ENCODE measurements at regions not wholly inside any gene's neighbourhood (a gene's known extent, or its start where the extent isn't known, plus 50 kb on each side); places are given as distances from the start of the nearest gene placed in this dataset.

- intact Hi-C loops (cut with micrococcal nuclease) = no loop called here
- Mint-ChIP-seq H3K27me3 (ENCODE audit: insufficient read depth, unreplicated experiment) (no peaks in the 10 kb centered on the region), H3K9me3 (ENCODE audit: unreplicated experiment) (peaks cover 20% of the 10 kb centered on the region), H3K27ac (ENCODE audit: low read depth, unreplicated experiment) (no peak overlapping the region), H3K36me3 (ENCODE audit: insufficient read depth, unreplicated experiment) (peaks cover 6% of the 10 kb centered on the region), H3K4me3 (ENCODE audit: unreplicated experiment) (no peak overlapping the region), H3K4me1 (ENCODE audit: insufficient read depth, unreplicated experiment) (no peaks in the 10 kb centered on the region)
- no TSS peak for BruUV-seq (replicated peaks)
- no peak for DNase-seq (ENCODE audit: unreplicated experiment)
- no peak for TF ChIP-seq CTCF (IDR thresholded peaks at IDR 0.05; ENCODE audit: unreplicated experiment)
- CTCF ChIA-PET = no interaction called here
- POLR2A ChIA-PET = no interaction called here
Measured at GRCh38 chr10:130370721-130371120, 234.5 kb downstream of the GLRX3 start.

GRCh38 chr10:130371156-130371555 is 235.0 kb downstream of the GLRX3 start:
- Mint-ChIP-seq H3K4me1 (ENCODE audit: insufficient read depth, unreplicated experiment) (no peaks in the 10 kb centered on the region), H3K4me3 (ENCODE audit: unreplicated experiment) (no peak overlapping the region), H3K9me3 (ENCODE audit: unreplicated experiment) (peaks cover 25% of the 10 kb centered on the region), H3K27me3 (ENCODE audit: insufficient read depth, unreplicated experiment) (no peaks in the 10 kb centered on the region), H3K27ac (ENCODE audit: low read depth, unreplicated experiment) (no peak overlapping the region), H3K36me3 (ENCODE audit: insufficient read depth, unreplicated experiment) (peaks cover 6% of the 10 kb centered on the region)
- intact Hi-C loops (cut with micrococcal nuclease) = no loop called here
- no TSS peak for BruUV-seq (replicated peaks)
- ChIA-PET CTCF (no interaction called here), POLR2A (no interaction called here)
- DNase-seq (ENCODE audit: unreplicated experiment) = no peak
- TF ChIP-seq CTCF (IDR thresholded peaks at IDR 0.05; ENCODE audit: unreplicated experiment) = no peak

GRCh38 chr10:130371666-130372065 is 235.5 kb downstream of the GLRX3 start:
- H3K27ac Mint-ChIP-seq (ENCODE audit: low read depth, unreplicated experiment) = no peak overlapping the region
- peaks cover 6% of the 10 kb centered on the region for H3K36me3 Mint-ChIP-seq (ENCODE audit: insufficient read depth, unreplicated experiment)
- H3K27me3 Mint-ChIP-seq (ENCODE audit: insufficient read depth, unreplicated experiment) = no peaks in the 10 kb centered on the region
- ChIA-PET POLR2A (no interaction called here), CTCF (no interaction called here)
- no peak overlapping the region for H3K4me3 Mint-ChIP-seq (ENCODE audit: unreplicated experiment)
- peaks cover 27% of the 10 kb centered on the region for H3K9me3 Mint-ChIP-seq (ENCODE audit: unreplicated experiment)
- no peaks in the 10 kb centered on the region for H3K4me1 Mint-ChIP-seq (ENCODE audit: insufficient read depth, unreplicated experiment)
- TF ChIP-seq CTCF (IDR thresholded peaks at IDR 0.05; ENCODE audit: unreplicated experiment) = no peak
- intact Hi-C loops (cut with micrococcal nuclease) = no loop called here
- BruUV-seq (replicated peaks) = no TSS peak
- DNase-seq (ENCODE audit: unreplicated experiment) = no peak

- BruUV-seq (replicated peaks) = no TSS peak
- H3K27me3 Mint-ChIP-seq (ENCODE audit: insufficient read depth, unreplicated experiment) = no peaks in the 10 kb centered on the region
- H3K36me3 Mint-ChIP-seq (ENCODE audit: insufficient read depth, unreplicated experiment) = peaks cover 6% of the 10 kb centered on the region
- ChIA-PET CTCF (no interaction called here), POLR2A (no interaction called here)
- no peak for DNase-seq (ENCODE audit: unreplicated experiment)
- H3K27ac Mint-ChIP-seq (ENCODE audit: low read depth, unreplicated experiment) = no peak overlapping the region
- H3K4me1 Mint-ChIP-seq (ENCODE audit: insufficient read depth, unreplicated experiment) = no peaks in the 10 kb centered on the region
- no peak overlapping the region for H3K4me3 Mint-ChIP-seq (ENCODE audit: unreplicated experiment)
- intact Hi-C loops (cut with micrococcal nuclease) = no loop called here
- no peak for TF ChIP-seq CTCF (IDR thresholded peaks at IDR 0.05; ENCODE audit: unreplicated experiment)
- peaks cover 27% of the 10 kb centered on the region for H3K9me3 Mint-ChIP-seq (ENCODE audit: unreplicated experiment)
Measured at GRCh38 chr10:130372222-130372621, 236.0 kb downstream of the GLRX3 start.

Measured in MCF 10A (cell line).